Activated CD8-positive, alpha-beta T cell treated with anti-CD3 and anti-CD28 coated beads, Interleukin-2, amount 10 ng/mL, durations not matched to agents 7 days and 5 days (primary cell): ENCODE measurements at regions not wholly inside any gene's neighbourhood (a gene's known extent, or its start where the extent isn't known, plus 50 kb on each side); places are given as distances from the start of the nearest gene placed in this dataset.
A peak's percentile ranks its signal among the peaks of the same experiment; 100 is the strongest.

Experiments
- ATAC-seq: fragments of 150-1000 bp; cut with Tn5 transposase; one replicate; pipeline ENCODE4 v1.10.0; 2021; ENCODE audit warnings: moderate library complexity
- CTCF ChIA-PET: fragments of 350-600 bp; sonication (Branson Sonifier 250); formaldehyde crosslinking; loops from one replicate; lab custom pipeline; 2021; ENCODE audit warnings: antibody characterized with exemption; lab: Charles Lee
- POLR2A ChIA-PET: fragments of 350-600 bp; sonication (Branson Sonifier 250); formaldehyde crosslinking; loops from one replicate; lab custom pipeline; 2021; ENCODE audit warnings: antibody characterized with exemption; lab: Charles Lee
- DNase-seq: peaks from one replicate; pipeline ENCODE4 v3.0.0-alpha.2; 2020
- H3K27ac Mint-ChIP-seq: one replicate; pipeline ENCODE4 v1.8.0; 2021; ENCODE audit warnings: mild to moderate bottlenecking, mixed read lengths
- H3K27me3 Mint-ChIP-seq: one replicate; pipeline ENCODE4 v1.8.0; 2021; ENCODE audit warnings: low read depth, mixed read lengths
- H3K36me3 Mint-ChIP-seq: one replicate; pipeline ENCODE4 v1.8.0; 2021; ENCODE audit warnings: low read depth, mixed read lengths
- H3K4me1 Mint-ChIP-seq: one replicate; pipeline ENCODE4 v1.8.0; 2021; ENCODE audit warnings: low read depth, mixed read lengths
- H3K4me3 Mint-ChIP-seq: one replicate; pipeline ENCODE4 v1.8.0; 2021; ENCODE audit warnings: mild to moderate bottlenecking, mixed read lengths
- H3K9me3 Mint-ChIP-seq: one replicate; pipeline ENCODE4 v1.8.0; 2022; ENCODE audit warnings: mixed read lengths; ENCODE audit not compliant: insufficient read depth

GRCh38 chr2:215841175-215841816, 172.1 kb downstream of the MREG start:
- no peak for ATAC-seq
- Mint-ChIP-seq H3K36me3 (no peaks in the 10 kb centered on the region), H3K4me3 (no peak overlapping the region), H3K9me3 (no peaks in the 10 kb centered on the region), H3K4me1 (no peaks in the 10 kb centered on the region), H3K27me3 (peaks cover 5% of the 10 kb centered on the region), H3K27ac (no peak overlapping the region)
- POLR2A ChIA-PET = no interaction called here
- CTCF ChIA-PET = interaction anchor here (0.8 to 1.6 kb wide), 2 partner anchors 13 to 90 kb away, joined by 3 to 4 read pairs; no protein-coding TSS in a partner anchor
- DNase-seq = no peak

GRCh38 chr2:215839816-215840215, 173.5 kb downstream of the MREG start:
- H3K27me3 Mint-ChIP-seq = peaks cover 5% of the 10 kb centered on the region
- no peak for DNase-seq
- no peaks in the 10 kb centered on the region for H3K4me1 Mint-ChIP-seq
- POLR2A ChIA-PET = no interaction called here
- no peaks in the 10 kb centered on the region for H3K9me3 Mint-ChIP-seq
- ATAC-seq = no peak
- H3K27ac Mint-ChIP-seq = no peak overlapping the region
- no peaks in the 10 kb centered on the region for H3K36me3 Mint-ChIP-seq
- H3K4me3 Mint-ChIP-seq = no peak overlapping the region
- CTCF ChIA-PET = interaction anchor here (1.6 kb wide), 1 partner anchor 11 kb away, joined by 4 read pairs; no protein-coding TSS in a partner anchor

GRCh38 chr2:215839309-215839708, 174.0 kb downstream of the MREG start:
- Mint-ChIP-seq H3K36me3 (no peaks in the 10 kb centered on the region), H3K4me1 (no peaks in the 10 kb centered on the region), H3K27ac (no peak overlapping the region), H3K9me3 (no peaks in the 10 kb centered on the region), H3K27me3 (peaks cover 5% of the 10 kb centered on the region), H3K4me3 (no peak overlapping the region)
- ChIA-PET CTCF (no interaction called here), POLR2A (no interaction called here)
- DNase-seq (no peak), ATAC-seq (no peak)

- Mint-ChIP-seq H3K4me1 (no peaks in the 10 kb centered on the region), H3K9me3 (no peaks in the 10 kb centered on the region), H3K36me3 (no peaks in the 10 kb centered on the region), H3K27me3 (peaks cover 5% of the 10 kb centered on the region), H3K27ac (no peak overlapping the region), H3K4me3 (no peak overlapping the region)
- POLR2A ChIA-PET = no interaction called here
- DNase-seq = no peak
- no peak for ATAC-seq
- CTCF ChIA-PET = no interaction called here
Measured at GRCh38 chr2:215836881-215837280, 176.5 kb downstream of the MREG start.

GRCh38 chr2:215835657-215836056, 177.7 kb downstream of the MREG start:
- Mint-ChIP-seq H3K4me3 (no peak overlapping the region), H3K4me1 (no peaks in the 10 kb centered on the region), H3K9me3 (no peaks in the 10 kb centered on the region), H3K27me3 (peaks cover 5% of the 10 kb centered on the region), H3K36me3 (no peaks in the 10 kb centered on the region), H3K27ac (no peak overlapping the region)
- no peak for DNase-seq
- ChIA-PET CTCF (no interaction called here), POLR2A (interaction anchor here (0.6 kb wide), 1 partner anchor 10 kb away, joined by 3 read pairs; no protein-coding TSS in a partner anchor)
- no peak for ATAC-seq

DNA sequence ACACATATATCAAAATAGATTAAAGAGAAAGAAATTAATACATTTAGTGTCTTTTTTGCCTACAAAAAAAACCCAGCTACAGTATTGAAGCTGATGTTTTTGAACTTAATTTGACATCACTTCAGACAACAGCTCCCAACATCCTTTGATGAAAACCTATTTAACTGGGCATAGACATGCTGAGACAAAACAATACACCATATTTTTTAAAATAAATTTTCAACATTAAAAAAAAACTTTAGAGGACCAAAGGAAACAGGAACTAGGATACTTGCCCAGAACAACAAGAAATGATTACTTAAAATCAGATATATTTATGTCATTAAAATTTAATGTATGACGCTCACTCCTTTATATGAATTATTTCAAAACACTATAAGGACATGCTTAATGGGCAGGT, 178.1 kb downstream of the MREG start:
- Mint-ChIP-seq H3K27ac (no peak overlapping the region), H3K36me3 (no peaks in the 10 kb centered on the region), H3K9me3 (no peaks in the 10 kb centered on the region), H3K27me3 (peaks cover 5% of the 10 kb centered on the region), H3K4me3 (no peak overlapping the region), H3K4me1 (no peaks in the 10 kb centered on the region)
- ChIA-PET CTCF (no interaction called here), POLR2A (interaction anchor here (0.6 kb wide), 2 partner anchors 10 to 47 kb away, joined by 3 read pairs; no protein-coding TSS in a partner anchor)
- DNase-seq (no peak), ATAC-seq (no peak)

- Mint-ChIP-seq H3K4me3 (no peak overlapping the region), H3K4me1 (no peaks in the 10 kb centered on the region), H3K9me3 (no peaks in the 10 kb centered on the region), H3K27ac (no peak overlapping the region), H3K27me3 (peaks cover 5% of the 10 kb centered on the region), H3K36me3 (no peaks in the 10 kb centered on the region)
- ATAC-seq (no peak), DNase-seq (no peak)
- CTCF ChIA-PET = interaction anchor here (1.4 kb wide), 1 partner anchor 15 kb away, joined by 3 read pairs; no protein-coding TSS in a partner anchor
- POLR2A ChIA-PET = no interaction called here
Measured at GRCh38 chr2:215833531-215834162, 179.7 kb downstream of the MREG start.

DNA sequence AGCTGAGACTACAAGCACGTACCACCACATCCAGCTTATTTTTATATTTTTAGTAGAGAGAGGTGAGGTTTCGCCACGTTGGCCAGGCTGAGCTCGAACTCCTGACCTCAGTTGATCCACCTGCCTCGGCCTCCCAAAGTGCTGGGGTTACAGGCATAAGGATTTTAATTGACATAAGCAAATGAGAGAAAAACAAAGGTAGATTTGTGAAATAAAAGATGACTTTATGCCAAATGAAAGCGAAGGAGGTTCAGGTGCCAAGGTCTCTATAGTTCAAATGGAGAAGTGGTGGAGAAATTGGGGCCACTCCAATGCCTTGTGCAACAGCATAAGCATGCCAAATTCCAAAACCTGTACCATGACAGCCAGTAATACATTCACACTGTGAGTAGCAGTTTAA, 180.6 kb downstream of the MREG start:
- Mint-ChIP-seq H3K36me3 (no peaks in the 10 kb centered on the region), H3K27me3 (peaks cover 2% of the 10 kb centered on the region), H3K9me3 (no peaks in the 10 kb centered on the region), H3K4me3 (no peak overlapping the region), H3K27ac (no peak overlapping the region), H3K4me1 (no peaks in the 10 kb centered on the region)
- CTCF ChIA-PET = interaction anchor here (0.7 to 1.4 kb wide), 2 partner anchors 14 to 96 kb away, joined by 3 read pairs; no protein-coding TSS in a partner anchor
- DNase-seq (no peak), ATAC-seq (no peak)
- POLR2A ChIA-PET = no interaction called here

DNA sequence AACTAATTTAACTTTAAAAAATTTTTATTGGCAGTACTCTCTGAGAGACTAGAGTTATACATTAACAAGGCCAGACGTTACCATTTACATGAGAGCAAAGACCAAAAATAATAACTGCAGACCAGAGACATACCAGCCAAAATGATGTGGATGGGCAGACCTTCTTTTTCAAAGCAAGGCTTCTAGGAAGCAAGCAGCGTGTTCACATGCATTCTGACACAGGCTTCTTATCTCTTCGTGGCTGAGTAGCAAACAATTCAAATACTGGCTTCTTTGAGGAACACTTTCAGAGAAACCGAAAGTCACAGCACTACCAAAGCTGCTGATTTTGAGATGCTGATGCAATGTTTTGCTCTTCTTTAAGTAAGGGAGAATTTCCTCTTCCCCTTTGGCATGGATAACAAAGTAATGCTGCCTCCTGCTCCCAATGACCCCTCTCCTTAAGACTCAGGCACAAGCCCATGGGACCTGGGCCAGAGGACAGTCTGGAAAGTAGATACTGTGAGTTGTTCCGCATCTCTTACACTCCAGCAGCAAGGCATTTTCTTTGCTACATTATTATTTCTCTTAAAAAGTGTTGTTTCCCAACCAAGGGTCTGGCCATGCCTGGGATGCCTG, 181.9 kb downstream of the MREG start:
- no peak for DNase-seq
- Mint-ChIP-seq H3K4me1 (peaks cover 1% of the 10 kb centered on the region), H3K9me3 (no peaks in the 10 kb centered on the region), H3K36me3 (no peaks in the 10 kb centered on the region), H3K27me3 (peaks cover under 1% of the 10 kb centered on the region), H3K27ac (peak overlapping the region; percentile 73), H3K4me3 (no peak overlapping the region)
- POLR2A ChIA-PET = no interaction called here
- no peak for ATAC-seq
- CTCF ChIA-PET = no interaction called here

DNA sequence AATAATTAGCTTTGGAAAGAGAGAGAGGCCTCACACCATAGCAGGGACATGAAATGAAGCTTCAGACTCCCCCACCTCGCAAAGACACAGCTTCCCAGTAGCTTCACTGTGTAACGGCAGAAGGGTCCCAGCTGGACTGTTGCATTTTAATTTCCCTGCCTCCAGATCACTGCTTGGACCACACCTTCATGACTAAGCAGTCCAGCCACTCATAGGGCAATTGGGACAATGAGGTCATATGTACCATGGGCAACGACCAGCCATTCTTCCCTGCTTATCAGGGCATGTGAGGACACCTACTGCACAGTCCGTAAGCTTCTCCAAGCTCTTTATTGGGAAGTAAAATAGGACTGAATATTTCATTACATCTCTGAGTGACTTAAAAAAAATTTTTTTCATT, 183.0 kb downstream of the MREG start:
- no peak for DNase-seq
- H3K36me3 Mint-ChIP-seq = no peaks in the 10 kb centered on the region
- peaks cover 4% of the 10 kb centered on the region for H3K4me1 Mint-ChIP-seq
- H3K27ac Mint-ChIP-seq = no peak overlapping the region
- ChIA-PET POLR2A (no interaction called here), CTCF (no interaction called here)
- H3K27me3 Mint-ChIP-seq = peaks cover 3% of the 10 kb centered on the region
- ATAC-seq = no peak
- no peaks in the 10 kb centered on the region for H3K9me3 Mint-ChIP-seq
- H3K4me3 Mint-ChIP-seq = no peak overlapping the region

DNA sequence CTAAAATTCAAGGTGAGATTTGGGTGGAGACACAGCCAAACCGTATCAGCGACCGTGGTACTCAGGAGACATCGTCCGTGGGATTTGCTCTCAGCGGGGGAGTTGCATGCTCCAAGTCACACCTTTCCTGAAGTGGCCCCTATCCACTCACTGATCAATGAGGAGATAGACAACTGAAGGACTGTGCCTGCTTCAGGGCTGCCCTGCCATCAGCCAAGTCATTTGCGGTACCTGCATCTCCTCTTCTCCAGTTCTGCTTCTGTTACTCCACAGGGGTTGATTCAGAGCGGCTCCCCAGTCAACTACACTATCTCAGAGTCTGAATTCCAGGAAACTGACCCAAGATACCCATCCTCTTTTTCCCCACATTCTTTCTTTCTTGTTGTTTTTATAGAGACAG, 184.1 kb downstream of the MREG start:
- no peak for ATAC-seq
- POLR2A ChIA-PET = no interaction called here
- Mint-ChIP-seq H3K9me3 (no peaks in the 10 kb centered on the region), H3K27ac (no peak overlapping the region), H3K36me3 (no peaks in the 10 kb centered on the region), H3K4me3 (no peak overlapping the region), H3K27me3 (peaks cover 6% of the 10 kb centered on the region), H3K4me1 (peaks cover 4% of the 10 kb centered on the region)
- CTCF ChIA-PET = interaction anchor here (1.1 kb wide), 1 partner anchor 34 kb away, joined by 4 read pairs; no protein-coding TSS in a partner anchor
- DNase-seq = no peak
